K562 (cell line): ENCODE measurements at regions not wholly inside any gene's neighbourhood (a gene's known extent, or its start where the extent isn't known, plus 50 kb on each side); places are given as distances from the start of the nearest gene placed in this dataset.

Experiments used
- ATAC-seq: fragments of 200-7000 bp; cut with Tn5 transposase; 3 replicates; pipeline ENCODE4 v1.9.1; 2020; ENCODE audit warnings: moderate library complexity
- BruUV-seq: library from RNA; stranded (reverse); fragments of 400-500 nt; replicated peaks from 2 replicates; lab custom pipeline; 2021; lab: Mats Ljungman, UMichigan
- CTCF ChIA-PET: fragments of 300-600 bp; formaldehyde crosslinking; extraction: SDS; loops from one replicate; lab custom pipeline; 2021; ENCODE audit warnings: low intra/inter-chr PET ratio; lab: Yijun Ruan, JAX
- POLR2A ChIA-PET: fragments of 300-600, 350-650 bp; sonication (Branson Sonifier 250); formaldehyde crosslinking; extraction: SDS; loops from one replicate; lab custom pipeline; 2021; ENCODE audit warnings: antibody characterized with exemption, inconsistent platforms; lab: Yijun Ruan, JAX
- DNase-seq, 4 experiments: peaks; one replicate each; pipeline versions ENCODE4 v3.0.0 to v3.0.0-alpha.2; 2011 to 2018; ENCODE audit warnings: low spot score in 3 of 4, mixed read lengths in 3 of 4; ENCODE audit errors: extremely low read depth in 1 of 4
- FAIRE-seq: peaks from 2 replicates; lab custom pipeline; 2011; peaks lifted over from hg19 to GRCh38; lab: Jason Lieb, UNC
- H2AFZ ChIP-seq: 2 replicates; pipeline ENCODE4 v1.6.0; 2011; ENCODE audit warnings: low read depth, low read length, control low read depth, inconsistent platforms
- H3K27ac ChIP-seq: fragments of 200-600 bp; 3 replicates; pipeline ENCODE4 v1.8.0; 2011; ENCODE audit warnings: low read depth, mild to moderate bottlenecking, control low read depth, inconsistent platforms, low read length, moderate library complexity, mixed read lengths; ENCODE audit errors: extremely low read depth
- H3K27me3 ChIP-seq, 2 experiments: fragments of 300-600 bp in 1 of 2; 2 replicates in 1 of 2; 3 replicates in 1 of 2; pipeline versions ENCODE4 v1.6.0 to v1.8.0; 2011; ENCODE audit warnings: inconsistent platforms in 2 of 2, low read length in 2 of 2, mild to moderate bottlenecking in 1 of 2, mixed read lengths in 1 of 2, moderate library complexity in 1 of 2; ENCODE audit not compliant: control insufficient read depth in 2 of 2, insufficient read depth in 2 of 2
- H3K36me3 ChIP-seq: fragments of 300-600 bp; 3 replicates; pipeline ENCODE4 v1.8.0; 2011; ENCODE audit warnings: mild to moderate bottlenecking, low read length, inconsistent platforms; ENCODE audit not compliant: control insufficient read depth, insufficient read depth
- H3K4me1 ChIP-seq, 2 experiments: fragments of 200-600 bp in 1 of 2; replicated peaks in 1 of 2; 2 replicates in 1 of 2; 3 replicates in 1 of 2; pipeline versions ENCODE4 v1.5.1 to v1.8.0; 2011; ENCODE audit warnings: inconsistent platforms in 2 of 2, low read length in 2 of 2, mild to moderate bottlenecking in 1 of 2, mixed read lengths in 1 of 2, moderate library complexity in 1 of 2; ENCODE audit not compliant: control insufficient read depth in 2 of 2, insufficient read depth in 2 of 2
- H3K4me2 ChIP-seq: 2 replicates; pipeline ENCODE4 v1.6.1; 2011; ENCODE audit warnings: low read length, control low read depth, inconsistent platforms, mixed read lengths; ENCODE audit not compliant: insufficient read depth
- H3K4me3 ChIP-seq: fragments of 200-600 bp; sonication (generic), shearing (Covaris generic); 2 replicates; pipeline ENCODE4 v1.5.1; 2016; ENCODE audit warnings: control low read depth, inconsistent platforms
- H3K79me2 ChIP-seq: fragments of 200-600 bp; 3 replicates; pipeline ENCODE4 v1.8.0; 2011; ENCODE audit warnings: low read length, inconsistent platforms; ENCODE audit not compliant: control insufficient read depth, insufficient read depth
- H3K9ac ChIP-seq, 2 experiments: 2 replicates each; pipeline versions ENCODE4 v1.6.0 to v1.6.1; 2011; ENCODE audit warnings: low read depth in 2 of 2, low read length in 2 of 2, control low read depth in 1 of 2, inconsistent platforms in 1 of 2, mild to moderate bottlenecking in 1 of 2, mixed read lengths in 1 of 2; ENCODE audit not compliant: insufficient read depth in 1 of 2
- H3K9me1 ChIP-seq: one replicate; pipeline ENCODE4 v1.6.0; 2011; ENCODE audit warnings: inconsistent platforms, mild to moderate bottlenecking, low read length, moderate library complexity; ENCODE audit not compliant: control insufficient read depth, insufficient read depth
- H3K9me3 ChIP-seq: replicated peaks from 2 replicates; pipeline ENCODE4 v1.5.1; 2011; ENCODE audit warnings: low read depth, low read length, inconsistent platforms; ENCODE audit not compliant: control insufficient read depth, insufficient read depth
- H4K20me1 ChIP-seq: replicated peaks from 2 replicates; pipeline ENCODE4 v1.6.1; 2011; ENCODE audit warnings: low read length, inconsistent platforms, mixed read lengths; ENCODE audit not compliant: control insufficient read depth, insufficient read depth
- CREBBP ChIP-seq: IDR thresholded peaks from one replicate; pipeline ENCODE4 v1.6.1; 2012; ENCODE audit warnings: low read depth, mild to moderate bottlenecking, control low read depth, inconsistent platforms, low read length
- EP400 ChIP-seq: fragments of 450-650 bp; IDR thresholded peaks from 2 replicates; pipeline ENCODE4 v1.6.1; 2017; ENCODE audit warnings: antibody characterized with exemption, mild to moderate bottlenecking, moderate library complexity
- HCFC1 ChIP-seq: IDR thresholded peaks from 2 replicates; pipeline ENCODE4 v1.6.1; 2012; ENCODE audit warnings: low read depth, low read length, improper control_type of control experiment
- IRF1 ChIP-seq: sonication (generic); formaldehyde crosslinking; IDR thresholded peaks from 2 replicates; pipeline ENCODE4 v1.8.0; 2022; ENCODE audit warnings: missing genetic modification reagents, mild to moderate bottlenecking, borderline replicate concordance
- NCOA1 ChIP-seq: fragments of 450-650 bp; IDR thresholded peaks from 2 replicates; pipeline ENCODE4 v1.6.1; 2016; ENCODE audit warnings: low read depth
- NEUROD1 ChIP-seq: fragments of 150-350 bp; IDR thresholded peaks from 2 replicates; pipeline ENCODE4 v1.6.1; 2014; ENCODE audit warnings: borderline replicate concordance, low read length, low read depth; ENCODE audit not compliant: partially characterized antibody
- POLR2A ChIP-seq: fragments of 450-650 bp; conservative IDR thresholded peaks from 2 replicates; pipeline ENCODE4 v1.6.1; 2016
- PYGO2 ChIP-seq: fragments of 450-650 bp; IDR thresholded peaks from 2 replicates; pipeline ENCODE4 v1.6.1; 2016; ENCODE audit warnings: mild to moderate bottlenecking, missing genetic modification characterization, moderate library complexity, missing compliant biosample characterization
- RB1 ChIP-seq: fragments of 450-650 bp; IDR thresholded peaks from 2 replicates; pipeline ENCODE4 v1.6.1; 2017; ENCODE audit warnings: low read depth, mild to moderate bottlenecking
- SIX5 ChIP-seq, 2 experiments: IDR thresholded peaks; 2 replicates each; pipeline ENCODE4 v1.6.1; 2011; ENCODE audit warnings: low read length in 2 of 2, borderline replicate concordance in 1 of 2, low read depth in 1 of 2, mild to moderate bottlenecking in 1 of 2, moderate library complexity in 1 of 2; ENCODE audit not compliant: insufficient read depth in 1 of 2
- SMAD3 ChIP-seq: fragments of 450-650 bp; formaldehyde crosslinking; conservative IDR thresholded peaks from 2 replicates; pipeline ENCODE4 v1.4.0; 2020; ENCODE audit warnings: mild to moderate bottlenecking
- TEAD2 ChIP-seq: fragments of 450-650 bp; IDR thresholded peaks from 2 replicates; pipeline ENCODE4 v1.6.1; 2016; ENCODE audit warnings: missing genetic modification characterization, control low read depth, missing compliant biosample characterization
- UBTF ChIP-seq, 2 experiments: IDR thresholded peaks; 2 replicates each; pipeline ENCODE4 v1.6.1; 2012; ENCODE audit warnings: improper control_type of control experiment in 2 of 2, low read depth in 2 of 2, low read length in 2 of 2, borderline replicate concordance in 1 of 2
- YBX1 ChIP-seq: fragments of 450-650 bp; IDR thresholded peaks from 2 replicates; pipeline ENCODE4 v1.7.1; 2016; ENCODE audit warnings: mild to moderate bottlenecking
- ZBTB2 ChIP-seq: fragments of 450-650 bp; IDR thresholded peaks from 2 replicates; pipeline ENCODE4 v1.6.1; 2016; ENCODE audit warnings: antibody characterized with exemption
- ZNF184 ChIP-seq: sonication (generic); formaldehyde crosslinking; IDR thresholded peaks from 2 replicates; pipeline ENCODE4 v1.5.0; 2020; ENCODE audit warnings: missing genetic modification reagents
- WGBS: fragments of 100-300 bp; shearing (Covaris generic); methylation state at CpG from one replicate; pipeline ENCODE4 v1.1.6; 2016; ENCODE audit warnings: low coverage, mixed read lengths; ENCODE audit not compliant: insufficient coverage; ENCODE audit errors: missing lambda C conversion rate; 5-methylcytosine and 5-hydroxymethylcytosine counted together
- in situ Hi-C: fragments of 300-500 bp; cut with MboI; formaldehyde crosslinking; loops from 4 replicates; pipeline ENCODE4 v1.15.0; 2018; ENCODE audit warnings: inconsistent platforms, mixed read lengths
- intact Hi-C: fragments of 100-400 bp; cut with micrococcal nuclease; formaldehyde crosslinking; loops from 2 replicates; pipeline ENCODE4 v1.14.2; 2022

- POLR2A ChIA-PET, result no interaction called here
- WGBS, result 3% methylated on average over 7 of the region's 7 CpGs
- intact Hi-C loops, result loop anchor here (10.0 kb wide), 1 partner anchor 334 kb away; no protein-coding TSS in a partner anchor
Measured at GRCh38 chr6:3619201-3619600, 132.3 kb downstream of the PXDC1 start.

More at GRCh38 chr6:3619201-3619600, 132.3 kb downstream of the PXDC1 start:
- Histone ChIP-seq H3K9me3 (no peaks in the 10 kb centered on the region), H3K4me3 (no peak overlapping the region), H3K9me1 (no peaks in the 10 kb centered on the region), H3K79me2 (no peaks in the 10 kb centered on the region), H3K27ac (no peak overlapping the region), H3K27me3 (peaks cover 70 to 81% of the 10 kb centered on the region in 2 experiments), H3K9ac (no peak overlapping the region), H4K20me1 (no peaks in the 10 kb centered on the region), H2AFZ (no peak overlapping the region), H3K4me2 (no peak overlapping the region), H3K36me3 (no peaks in the 10 kb centered on the region), H3K4me1 (peaks cover 0 to 4% of the 10 kb centered on the region in 2 experiments; a peak in 1 of 5 replicates)
- in situ Hi-C loops, result no loop called here
- DNase-seq (no peak), FAIRE-seq (no peak), ATAC-seq (no peak)
- CTCF ChIA-PET, result no interaction called here
- no TSS peak for BruUV-seq
- TF ChIP-seq NEUROD1 (no peak), EP400 (no peak), NCOA1 (no peak), POLR2A (no peak), SMAD3 (CRISPR knock-in tag) (no peak), CREBBP (no peak), RB1 (no peak), IRF1 (CRISPR knock-in tag) (no peak), SIX5 (IDR thresholded peaks at IDR 0.05; ENCODE audit: borderline replicate concordance in 1 of 2, insufficient read depth in 1 of 2, low read depth in 1 of 2, low read length in 2 of 2) (no peak), UBTF (IDR thresholded peaks at IDR 0.05; ENCODE audit: borderline replicate concordance in 1 of 2, low read depth in 2 of 2, low read length in 2 of 2) (no peak), ZBTB2 (no peak), YBX1 (no peak), ZNF184 (CRISPR knock-in tag) (no peak), PYGO2 (tag) (no peak), TEAD2 (tag) (no peak), HCFC1 (no peak)
